ENCODE measurements at regions not wholly inside any gene's neighbourhood (a gene's known extent, or its start where the extent isn't known, plus 50 kb on each side); places are given as distances from the start of the nearest gene placed in this dataset.

DNA sequence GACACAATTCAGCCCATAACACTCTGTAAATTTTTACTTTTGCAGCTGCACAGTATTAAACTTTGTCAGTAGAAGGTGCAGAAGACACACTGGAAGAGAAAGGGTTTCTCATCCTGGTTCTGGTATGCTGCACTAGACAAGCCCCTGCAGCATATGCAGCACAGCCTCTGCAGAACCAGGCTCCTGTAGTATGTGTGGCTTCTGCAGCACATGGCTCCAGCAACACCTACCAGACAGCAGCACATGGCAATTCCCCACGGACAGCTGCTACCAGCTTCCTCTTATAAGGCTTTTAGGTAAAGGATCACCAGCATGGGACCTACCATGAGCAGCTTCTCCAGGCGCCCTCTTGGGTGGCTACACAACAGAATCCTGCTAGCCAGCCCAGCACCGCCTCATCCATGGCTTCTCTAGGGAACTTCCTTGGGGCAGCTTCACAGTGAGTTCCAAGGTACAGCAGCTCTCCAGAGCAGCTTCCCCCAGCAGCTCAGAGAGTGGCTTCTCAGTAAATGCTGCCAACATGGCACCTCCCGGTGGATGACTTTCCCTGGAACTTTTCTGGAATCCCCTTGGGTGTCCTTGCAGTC lies 534.4 kb upstream of the CXADR start:
- ChIA-PET POLR2A (no interaction called here), CTCF (no interaction called here)
- TF ChIP-seq, protein P1, sequence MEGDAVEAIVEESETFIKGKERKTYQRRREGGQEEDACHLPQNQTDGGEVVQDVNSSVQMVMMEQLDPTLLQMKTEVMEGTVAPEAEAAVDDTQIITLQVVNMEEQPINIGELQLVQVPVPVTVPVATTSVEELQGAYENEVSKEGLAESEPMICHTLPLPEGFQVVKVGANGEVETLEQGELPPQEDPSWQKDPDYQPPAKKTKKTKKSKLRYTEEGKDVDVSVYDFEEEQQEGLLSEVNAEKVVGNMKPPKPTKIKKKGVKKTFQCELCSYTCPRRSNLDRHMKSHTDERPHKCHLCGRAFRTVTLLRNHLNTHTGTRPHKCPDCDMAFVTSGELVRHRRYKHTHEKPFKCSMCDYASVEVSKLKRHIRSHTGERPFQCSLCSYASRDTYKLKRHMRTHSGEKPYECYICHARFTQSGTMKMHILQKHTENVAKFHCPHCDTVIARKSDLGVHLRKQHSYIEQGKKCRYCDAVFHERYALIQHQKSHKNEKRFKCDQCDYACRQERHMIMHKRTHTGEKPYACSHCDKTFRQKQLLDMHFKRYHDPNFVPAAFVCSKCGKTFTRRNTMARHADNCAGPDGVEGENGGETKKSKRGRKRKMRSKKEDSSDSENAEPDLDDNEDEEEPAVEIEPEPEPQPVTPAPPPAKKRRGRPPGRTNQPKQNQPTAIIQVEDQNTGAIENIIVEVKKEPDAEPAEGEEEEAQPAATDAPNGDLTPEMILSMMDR (IDR thresholded peaks at IDR 0.05), result no peak
- Mint-ChIP-seq H3K4me1 (ENCODE audit: low read depth) (no peaks in the 10 kb centered on the region), H3K4me3 (no peak overlapping the region), H3K9me3 (peaks cover 6% of the 10 kb centered on the region), H3K36me3 (ENCODE audit: low read depth) (no peaks in the 10 kb centered on the region), H3K27me3 (no peaks in the 10 kb centered on the region), H3K27ac (no peak overlapping the region)
- no peak for DNase-seq
- ATAC-seq, result no peak
- intact Hi-C loops (cut with micrococcal nuclease), result no loop called here

DNA sequence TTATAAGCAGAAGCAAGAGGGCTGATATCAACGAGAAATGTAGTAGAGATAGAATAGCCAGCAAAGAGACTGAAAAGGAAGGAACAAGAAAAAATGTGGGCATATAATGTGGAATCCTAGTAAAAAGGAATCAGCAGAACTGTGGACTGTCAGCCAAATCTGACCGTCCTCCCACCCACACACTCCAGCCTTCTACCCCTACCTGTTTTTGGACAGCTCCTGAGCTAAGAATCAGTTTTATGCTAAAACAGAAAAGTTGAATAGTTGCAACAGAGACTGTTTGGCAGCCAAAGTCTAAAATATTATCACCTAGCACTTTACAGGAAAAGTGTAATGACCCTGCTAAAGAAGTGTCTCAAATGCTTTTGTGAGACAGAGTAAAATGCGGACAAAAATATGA lies 533.3 kb upstream of the CXADR start:
- TF ChIP-seq, protein P1 (IDR thresholded peaks at IDR 0.05), result no peak
- H3K4me1 Mint-ChIP-seq (ENCODE audit: low read depth), result no peaks in the 10 kb centered on the region
- no peak overlapping the region for H3K27ac Mint-ChIP-seq
- intact Hi-C loops (cut with micrococcal nuclease), result no loop called here
- POLR2A ChIA-PET, result interaction anchor here (0.7 kb wide), 1 partner anchor 161 kb away, joined by 4 read pairs; no protein-coding TSS in a partner anchor
- H3K4me3 Mint-ChIP-seq, result no peak overlapping the region
- ATAC-seq (no peak), DNase-seq (no peak)
- no peaks in the 10 kb centered on the region for H3K36me3 Mint-ChIP-seq (ENCODE audit: low read depth)
- peaks cover 6% of the 10 kb centered on the region for H3K9me3 Mint-ChIP-seq
- CTCF ChIA-PET, result no interaction called here
- no peaks in the 10 kb centered on the region for H3K27me3 Mint-ChIP-seq

DNA sequence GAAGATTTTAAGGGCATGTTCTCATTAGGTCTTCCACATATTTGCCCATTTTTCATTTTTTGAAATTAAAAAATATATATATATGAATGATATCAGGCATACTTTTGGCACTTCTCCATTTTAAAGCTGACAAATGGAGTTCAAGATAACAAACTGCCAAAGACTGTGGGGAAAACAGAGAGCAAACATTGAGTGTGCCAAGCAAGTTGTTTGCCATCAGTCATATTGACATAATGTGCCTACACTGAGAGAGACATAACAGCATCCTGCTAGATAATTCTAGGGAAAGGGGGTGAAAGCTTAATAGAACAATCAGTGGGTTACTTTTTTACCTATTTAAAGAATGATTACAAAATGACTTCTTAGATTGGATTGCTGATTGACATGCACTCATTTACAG lies 529.4 kb upstream of the CXADR start:
- ChIA-PET POLR2A (no interaction called here), CTCF (no interaction called here)
- ATAC-seq (no peak), DNase-seq (no peak)
- no peaks in the 10 kb centered on the region for H3K36me3 Mint-ChIP-seq (ENCODE audit: low read depth)
- TF ChIP-seq, protein P1 (IDR thresholded peaks at IDR 0.05), result no peak
- H3K9me3 Mint-ChIP-seq, result peaks cover 6% of the 10 kb centered on the region
- no peaks in the 10 kb centered on the region for H3K27me3 Mint-ChIP-seq
- no peak overlapping the region for H3K4me3 Mint-ChIP-seq
- no peak overlapping the region for H3K27ac Mint-ChIP-seq
- H3K4me1 Mint-ChIP-seq (ENCODE audit: low read depth), result no peaks in the 10 kb centered on the region
- intact Hi-C loops (cut with micrococcal nuclease), result no loop called here

DNA sequence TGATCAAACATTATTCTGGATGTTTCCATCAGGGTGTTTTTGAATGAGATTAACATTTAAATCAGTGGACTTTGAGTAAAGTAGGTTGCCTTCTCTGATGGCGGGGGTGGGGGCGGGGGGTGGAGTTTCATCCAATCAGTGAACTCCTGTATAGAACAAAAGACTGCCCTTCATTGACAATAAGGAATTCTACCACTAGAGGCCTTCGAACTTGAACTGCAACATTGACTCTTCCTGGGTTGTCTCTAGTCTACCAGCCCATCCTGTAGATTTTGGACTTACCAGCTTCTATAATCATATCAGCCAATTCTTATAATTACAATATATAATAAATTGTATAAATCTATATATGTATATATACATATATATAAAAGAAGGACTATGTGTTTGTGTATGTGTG lies 520.4 kb upstream of the CXADR start:
- TF ChIP-seq, protein P1 (IDR thresholded peaks at IDR 0.05), result no peak
- intact Hi-C loops (cut with micrococcal nuclease), result no loop called here
- no peak for ATAC-seq
- DNase-seq, result no peak
- Mint-ChIP-seq H3K4me3 (no peak overlapping the region), H3K36me3 (ENCODE audit: low read depth) (no peaks in the 10 kb centered on the region), H3K27me3 (no peaks in the 10 kb centered on the region), H3K27ac (no peak overlapping the region), H3K4me1 (ENCODE audit: low read depth) (no peaks in the 10 kb centered on the region), H3K9me3 (peaks cover 5% of the 10 kb centered on the region)
- ChIA-PET POLR2A (no interaction called here), CTCF (no interaction called here)

DNA sequence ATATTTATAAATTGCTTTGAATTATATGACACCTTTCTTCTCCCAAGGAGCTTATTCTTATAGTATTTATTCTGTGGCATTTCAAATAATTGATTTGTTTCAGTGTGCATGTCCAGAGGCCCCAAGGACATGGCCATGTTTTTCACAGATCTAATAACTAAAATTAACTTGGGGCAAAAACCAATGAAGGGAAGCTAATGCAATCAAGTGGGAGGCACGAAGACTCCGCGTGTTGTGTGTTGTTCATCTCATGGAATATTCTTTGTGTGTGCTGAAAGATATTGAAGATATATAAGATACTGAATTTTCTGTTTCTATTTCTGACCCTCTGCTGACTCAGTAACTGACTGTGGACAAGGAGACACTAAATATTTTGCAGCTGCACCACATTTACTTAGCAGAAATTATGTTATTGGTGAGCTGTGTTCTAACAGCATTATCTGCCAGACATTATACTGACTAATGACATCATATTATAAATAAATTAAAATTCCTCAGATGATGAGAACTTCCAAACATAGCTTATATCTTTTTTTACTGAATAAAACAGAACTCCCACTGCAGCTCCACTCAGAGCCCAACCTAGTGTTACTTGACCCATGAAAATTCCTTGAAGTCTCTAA lies 519.3 kb upstream of the CXADR start:
- ATAC-seq, result no peak
- H3K9me3 Mint-ChIP-seq, result peaks cover 2% of the 10 kb centered on the region
- no peak for DNase-seq
- no peaks in the 10 kb centered on the region for H3K27me3 Mint-ChIP-seq
- POLR2A ChIA-PET, result no interaction called here
- no peak overlapping the region for H3K4me3 Mint-ChIP-seq
- intact Hi-C loops (cut with micrococcal nuclease), result no loop called here
- no peaks in the 10 kb centered on the region for H3K4me1 Mint-ChIP-seq (ENCODE audit: low read depth)
- H3K27ac Mint-ChIP-seq, result no peak overlapping the region
- TF ChIP-seq, protein P1 (IDR thresholded peaks at IDR 0.05), result no peak
- no peaks in the 10 kb centered on the region for H3K36me3 Mint-ChIP-seq (ENCODE audit: low read depth)
- CTCF ChIA-PET, result no interaction called here
